HG03378 (cell line): ENCODE measurements at regions not wholly inside any gene's neighbourhood (a gene's known extent, or its start where the extent isn't known, plus 50 kb on each side); places are given as distances from the start of the nearest gene placed in this dataset.

ENCODE experiments used
- ATAC-seq: cut with Tn5 transposase; IDR thresholded peaks from one replicate; pipeline ENCODE4 v1.9.1; 2021; ENCODE audit warnings: mild to moderate bottlenecking, moderate library complexity; ENCODE audit not compliant: unreplicated experiment

DNA sequence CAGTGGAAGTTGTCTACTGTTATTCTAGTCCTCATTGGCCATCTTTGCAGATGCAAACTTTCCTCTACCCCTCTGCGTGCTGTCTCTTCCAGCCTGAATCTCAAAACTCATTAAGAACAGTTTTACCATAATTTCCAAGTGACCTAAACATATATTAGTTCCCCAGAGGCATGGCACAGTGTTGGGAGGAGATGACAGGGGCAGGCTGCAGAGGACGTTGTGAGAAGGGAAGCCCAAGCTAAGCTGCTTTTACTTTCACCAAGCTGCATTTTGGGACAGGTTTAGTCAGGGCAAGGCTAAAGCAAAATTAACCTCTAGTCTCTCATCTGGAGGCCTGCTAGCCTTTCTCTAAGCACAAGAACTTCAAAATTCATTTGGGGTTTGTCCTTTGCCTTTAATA lies 318.6 kb upstream of the SATB1 start:
- no peak for ATAC-seq

DNA sequence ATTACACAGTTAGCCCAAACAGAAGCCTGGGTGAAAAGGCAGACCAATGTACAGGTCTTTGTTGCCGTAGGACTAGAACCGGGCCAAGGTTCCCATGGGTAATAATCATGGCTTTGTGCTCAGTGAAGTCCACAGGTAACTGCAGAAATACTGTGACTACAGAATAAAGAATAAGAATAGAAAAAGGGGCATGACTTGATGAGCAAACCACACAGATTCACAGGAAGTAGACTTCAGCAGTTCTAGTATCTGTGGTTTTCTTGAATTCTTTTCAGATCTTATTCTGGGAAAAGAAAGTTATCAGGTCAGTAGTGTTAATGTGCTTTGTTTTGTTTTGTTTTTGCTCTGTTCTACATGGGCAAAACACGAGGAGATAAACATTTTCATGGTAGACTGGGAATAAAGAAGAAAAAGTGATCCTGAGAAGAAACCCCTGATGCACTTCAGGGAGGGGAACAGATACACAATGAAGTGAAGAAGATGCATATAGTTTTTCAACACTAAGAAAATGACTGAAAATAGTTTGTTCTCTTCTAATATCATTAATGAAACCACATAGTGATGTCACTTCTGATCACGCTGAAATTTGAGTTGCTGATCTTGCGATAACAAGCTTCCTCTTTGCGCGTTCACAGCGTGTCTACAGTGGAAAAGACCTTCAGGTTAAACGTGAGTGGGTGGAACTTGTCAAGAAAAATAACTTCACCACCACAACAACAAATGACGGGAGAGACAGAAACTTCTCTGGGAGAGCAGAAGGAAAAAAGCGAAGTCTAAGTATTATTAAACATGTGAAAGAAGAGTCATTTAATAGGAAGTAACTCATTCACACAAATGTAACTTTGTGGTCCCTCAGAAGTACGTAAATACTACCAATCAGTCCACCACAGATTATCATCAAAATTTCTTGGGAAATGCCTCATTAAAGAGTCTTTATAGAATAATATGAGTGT lies 315.8 kb upstream of the SATB1 start:
- ATAC-seq = peak; percentile 90

DNA sequence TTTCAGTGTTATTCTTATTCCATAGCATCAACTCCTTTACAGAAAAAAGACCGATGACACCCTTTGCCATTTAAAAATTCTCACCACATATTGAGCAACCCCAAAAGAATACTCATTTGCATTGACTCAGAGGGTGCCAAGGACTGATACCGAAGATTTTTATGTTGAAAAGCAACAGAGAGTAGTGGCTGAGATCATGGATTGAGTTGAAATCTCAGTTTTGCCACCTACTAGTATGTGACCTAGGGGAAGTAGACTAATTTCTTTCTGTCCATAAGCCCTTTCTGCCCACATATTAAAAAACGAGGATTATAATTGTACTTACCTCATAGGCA lies 313.9 kb upstream of the SATB1 start:
- ATAC-seq = no peak

DNA sequence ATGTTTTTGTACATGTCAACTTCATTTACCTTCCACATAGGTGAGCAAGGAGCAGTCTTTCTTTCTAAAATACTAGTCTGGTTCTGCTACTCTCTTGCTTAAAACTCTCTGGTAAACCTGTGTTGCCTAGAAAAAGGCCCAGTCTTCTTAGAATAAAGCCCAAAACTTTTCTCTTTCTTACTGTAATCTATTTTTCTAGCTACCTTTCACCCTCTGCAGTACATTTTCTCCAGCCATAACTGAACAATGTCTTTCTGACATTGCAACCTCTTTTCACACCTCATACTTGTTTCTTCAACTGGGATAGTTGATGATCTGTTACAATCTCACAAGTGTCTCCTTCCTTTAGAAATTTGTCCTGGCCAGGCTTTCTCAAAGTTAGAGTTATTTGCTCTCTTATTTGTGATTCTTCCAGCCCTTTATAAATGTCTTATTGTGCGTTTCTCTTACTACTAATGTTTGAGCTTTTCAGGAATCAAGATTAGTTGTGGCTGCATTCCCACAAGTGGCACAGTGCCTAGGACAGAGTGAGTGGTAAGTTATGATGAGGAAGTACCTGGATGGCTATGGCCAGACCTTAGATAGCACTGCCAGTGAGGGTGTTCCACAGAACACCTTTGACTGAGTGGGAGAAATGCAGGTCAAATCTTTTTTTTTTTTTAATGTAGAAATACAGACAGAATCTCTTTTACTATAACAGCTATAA lies 313.4 kb upstream of the SATB1 start:
- ATAC-seq = no peak

DNA sequence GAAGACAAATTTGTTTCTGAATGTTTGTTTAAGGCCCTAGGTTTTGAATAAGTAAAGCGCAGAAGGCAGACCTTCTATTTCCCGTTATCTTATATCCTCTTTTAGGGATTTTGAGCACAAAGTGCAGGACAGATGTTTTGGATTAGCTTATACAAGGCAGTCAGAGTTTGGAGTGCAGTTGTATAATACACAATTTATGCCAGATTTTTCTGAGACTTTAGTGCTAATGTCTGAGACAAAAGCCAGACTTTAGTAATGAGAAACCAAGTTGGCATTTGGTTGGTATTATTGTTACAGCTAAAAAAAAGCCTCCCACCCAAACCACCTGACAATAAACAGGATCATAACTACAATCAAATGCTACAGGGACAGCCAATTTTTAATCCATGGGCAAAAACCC lies 309.9 kb upstream of the SATB1 start:
- no peak for ATAC-seq

DNA sequence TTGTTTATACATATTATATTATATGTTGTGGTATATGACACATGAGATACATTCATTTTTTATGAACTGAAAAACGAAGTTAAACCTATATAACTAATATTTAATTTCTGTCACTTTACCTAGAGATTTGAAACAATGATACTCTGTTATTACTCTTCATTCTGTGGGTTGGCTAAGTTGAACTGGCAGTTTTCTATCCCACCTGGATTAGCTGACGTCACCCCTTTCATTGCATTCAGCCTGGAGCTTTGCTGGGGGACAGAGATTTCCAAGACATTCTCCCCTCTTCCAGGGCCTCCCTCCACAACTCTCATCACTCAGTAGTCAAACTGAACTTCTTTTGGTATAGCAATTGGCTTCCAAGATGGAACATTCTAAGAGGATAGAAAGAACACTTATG lies 309.2 kb upstream of the SATB1 start:
- ATAC-seq = no peak

DNA sequence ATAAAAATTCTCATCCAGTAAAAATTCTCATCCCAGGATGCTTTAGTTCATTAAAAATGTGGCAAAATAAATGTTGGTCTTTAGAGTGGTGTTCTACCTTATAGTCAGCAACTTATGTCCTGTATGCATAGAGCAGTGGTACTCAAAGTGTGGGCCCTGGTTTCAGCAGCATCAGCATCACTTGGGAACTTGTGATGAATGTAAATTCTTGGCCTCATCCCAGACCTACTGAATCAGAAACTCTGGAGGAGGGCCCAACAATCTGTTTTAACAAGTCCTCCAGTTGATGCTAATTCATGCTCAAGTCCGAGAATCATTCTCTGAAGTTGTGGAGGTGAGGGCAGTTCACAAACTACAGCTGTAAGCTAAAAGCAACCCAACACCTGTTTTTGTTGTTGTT lies 307.3 kb upstream of the SATB1 start:
- no peak for ATAC-seq

DNA sequence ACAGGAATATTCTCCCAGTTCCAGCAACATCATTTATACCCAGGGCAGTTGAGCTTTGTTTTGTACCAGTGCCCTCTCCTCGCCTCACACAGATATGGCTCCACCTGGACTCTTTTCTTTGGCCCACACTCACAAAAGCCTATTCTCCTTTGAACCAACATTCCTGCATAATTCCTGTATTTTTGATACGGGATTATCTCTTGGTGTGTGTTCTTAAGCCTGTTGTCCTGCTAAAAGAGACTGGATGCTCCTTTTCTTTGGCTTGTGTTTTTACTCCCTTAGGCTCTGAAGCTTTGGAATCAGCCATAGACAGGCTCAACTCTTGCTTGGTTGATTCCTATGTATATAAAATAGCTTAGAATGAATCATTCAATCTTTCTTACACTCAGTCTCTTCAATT lies 305.4 kb upstream of the SATB1 start:
- no peak for ATAC-seq

DNA sequence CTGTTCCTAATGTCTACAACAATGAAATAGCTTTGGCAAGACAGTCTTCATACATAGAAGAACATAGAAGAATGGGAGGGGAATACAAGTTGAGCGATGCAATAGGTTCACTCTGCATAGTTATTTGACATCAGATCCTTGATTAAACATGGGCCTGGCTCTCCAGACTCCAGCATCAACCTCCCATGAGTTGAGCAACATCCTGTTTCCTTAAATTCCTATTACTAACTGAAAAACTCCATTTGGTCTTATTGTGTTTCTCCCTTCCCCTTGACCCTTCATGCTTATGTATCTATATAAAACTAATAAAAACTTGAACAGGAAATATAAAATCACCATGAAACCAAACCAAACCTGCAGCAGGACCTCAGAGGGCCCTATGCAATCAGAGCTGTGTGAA lies 304.5 kb upstream of the SATB1 start:
- no peak for ATAC-seq

DNA sequence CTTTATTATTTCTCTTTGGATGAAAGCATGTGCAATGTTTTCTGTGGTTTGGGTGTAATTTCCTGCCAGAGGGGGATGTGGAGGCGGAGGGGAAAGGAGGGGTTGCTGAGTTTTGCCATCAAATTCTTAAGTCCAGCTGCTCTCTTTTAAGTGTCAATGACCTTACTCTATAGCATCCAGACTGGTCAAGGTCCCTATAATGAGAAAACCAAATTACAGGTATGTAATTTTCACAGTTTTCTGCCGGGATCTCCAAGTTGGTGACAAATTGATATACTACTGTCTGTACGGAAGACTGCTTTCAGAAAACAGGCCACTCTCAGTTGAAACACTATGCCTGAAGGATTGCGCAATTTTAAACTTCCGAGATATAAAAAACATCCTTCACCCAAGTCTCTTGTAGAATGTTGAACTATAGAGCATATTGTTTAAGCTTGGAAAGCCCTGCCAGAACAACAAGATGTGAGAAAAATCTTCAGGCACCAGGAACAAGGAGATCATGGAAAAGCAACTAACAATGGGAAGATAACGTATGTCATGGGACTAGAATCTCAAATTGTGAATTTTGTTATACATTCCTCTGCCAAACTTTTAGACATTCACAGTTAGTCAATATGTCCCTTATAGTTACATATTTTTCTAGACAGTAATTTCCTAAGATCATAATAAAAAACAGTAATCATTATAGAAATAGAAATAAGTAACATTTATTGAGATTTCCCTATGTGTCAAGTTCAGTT lies 300.7 kb upstream of the SATB1 start:
- ATAC-seq = no peak

DNA sequence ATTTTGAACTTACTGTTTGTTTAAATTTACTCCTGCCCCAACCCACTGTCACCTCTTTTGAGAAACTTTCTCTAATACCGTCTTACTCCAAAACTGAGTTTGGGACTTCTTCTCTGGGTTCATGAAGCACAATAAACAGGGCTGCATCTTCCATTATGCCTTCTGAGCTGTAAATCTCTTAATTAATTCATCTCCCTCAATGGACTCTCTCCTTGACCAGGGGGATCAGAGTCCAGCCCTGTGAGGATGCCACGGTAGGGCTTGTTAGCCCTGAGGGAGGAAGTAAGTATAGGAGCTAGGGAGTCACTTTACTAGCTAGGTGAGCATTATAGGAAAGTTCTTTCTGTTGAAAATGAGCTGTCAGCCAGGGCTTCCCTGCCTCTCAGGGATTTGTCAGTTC lies 299.3 kb upstream of the SATB1 start:
- ATAC-seq = no peak

DNA sequence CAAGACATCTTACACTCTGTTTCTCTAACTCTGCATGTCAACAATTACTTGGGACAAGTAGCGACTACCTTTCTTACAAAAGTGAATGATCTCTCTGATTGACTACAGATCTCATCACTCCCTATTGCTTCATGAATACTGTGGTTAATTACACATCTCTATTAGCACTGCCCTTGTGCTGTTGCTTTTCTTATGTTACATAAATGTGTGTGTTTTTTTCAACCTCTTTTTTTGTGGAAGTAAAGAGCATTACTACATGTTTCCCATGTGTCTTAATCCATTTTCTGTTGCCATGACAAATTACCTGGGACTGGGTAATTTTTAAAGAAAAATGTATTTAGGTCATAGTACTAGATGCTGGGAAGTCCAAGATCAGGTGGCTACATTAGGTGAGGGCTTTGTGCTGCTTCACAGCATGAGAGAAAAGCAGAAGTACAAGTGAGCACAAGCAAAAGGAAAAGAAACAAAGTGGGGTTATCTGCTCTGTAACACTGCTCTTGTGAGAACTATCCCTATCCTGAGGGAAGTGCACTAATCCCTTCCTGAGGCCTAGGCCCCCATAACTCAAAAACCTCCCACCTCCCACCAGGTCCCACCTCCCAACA lies 298.2 kb upstream of the SATB1 start:
- no peak for ATAC-seq

DNA sequence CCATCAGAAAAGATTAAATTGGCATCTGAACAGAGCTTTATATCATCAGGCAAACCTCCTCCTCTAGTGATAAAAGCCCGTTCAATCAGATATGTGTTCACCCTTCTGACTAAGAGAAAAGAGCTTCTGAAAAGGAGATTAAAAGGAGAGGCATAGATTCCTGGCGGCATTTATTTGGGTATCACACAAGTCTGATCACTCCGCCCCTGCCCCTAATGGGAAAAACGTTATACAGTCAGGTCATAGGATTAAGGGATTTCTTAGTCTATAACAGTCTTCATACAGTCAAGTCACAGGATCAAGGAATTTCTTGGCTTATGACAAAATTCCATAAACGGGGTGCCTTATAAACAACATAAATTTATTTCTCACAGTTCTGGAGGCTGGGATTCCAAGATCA lies 295.4 kb upstream of the SATB1 start:
- ATAC-seq = no peak

DNA sequence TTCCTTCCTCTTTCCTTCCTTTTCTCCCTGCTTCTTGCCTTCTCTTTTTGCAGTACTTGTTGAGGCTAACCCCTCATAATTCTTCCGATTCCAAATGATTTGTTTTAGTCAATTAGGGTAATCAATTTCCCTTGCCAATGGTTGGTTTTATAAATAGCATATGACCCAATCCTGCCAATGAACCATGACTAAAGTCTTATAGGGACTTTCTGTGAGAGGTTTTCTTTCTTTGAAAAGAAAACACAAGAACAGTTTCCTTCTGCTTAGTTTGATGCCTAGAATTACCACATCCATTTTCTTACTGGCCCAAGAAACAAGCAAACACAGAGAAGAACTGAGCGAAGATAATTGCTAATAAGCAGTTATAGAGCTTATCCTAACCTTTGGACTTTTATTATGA lies 292.5 kb upstream of the SATB1 start:
- ATAC-seq = no peak

DNA sequence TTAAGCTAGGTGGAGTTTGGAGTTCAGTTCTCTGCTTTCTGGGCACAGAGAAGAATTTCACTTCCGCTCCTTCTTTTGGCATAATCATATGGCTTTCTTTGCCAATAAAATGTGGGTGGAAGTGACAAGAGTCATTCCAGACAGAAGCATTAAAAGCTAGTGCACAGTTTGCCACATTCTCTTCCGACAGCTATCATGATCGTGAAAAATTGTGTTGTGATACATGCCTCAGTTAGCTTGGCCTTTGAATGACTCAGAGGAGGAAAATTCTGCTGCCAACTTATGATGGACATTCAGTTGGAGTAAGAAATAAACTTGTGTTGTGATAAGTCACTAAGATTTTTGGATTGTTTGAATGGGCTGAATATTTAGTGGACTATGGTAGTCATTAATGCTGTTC lies 291.7 kb upstream of the SATB1 start:
- ATAC-seq = no peak

DNA sequence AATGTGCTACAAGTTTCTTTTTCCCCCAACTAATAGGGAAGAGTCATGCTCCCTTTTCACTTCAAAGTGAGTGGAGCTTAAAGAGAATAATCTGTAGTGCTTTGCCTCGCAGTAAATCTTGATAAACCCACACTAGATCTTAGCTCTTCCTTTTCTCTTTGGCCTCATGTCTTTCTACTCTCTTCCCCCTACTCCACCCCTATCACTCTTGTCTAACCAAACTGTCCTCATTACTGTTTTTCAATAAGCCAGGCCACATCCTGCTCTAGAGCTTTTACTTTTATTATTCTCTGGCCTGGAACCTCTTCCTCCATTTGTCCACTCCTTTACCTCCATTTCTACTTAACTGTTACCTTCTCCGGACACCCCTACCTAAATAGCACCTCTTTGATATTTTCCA lies 291.0 kb upstream of the SATB1 start:
- no peak for ATAC-seq

DNA sequence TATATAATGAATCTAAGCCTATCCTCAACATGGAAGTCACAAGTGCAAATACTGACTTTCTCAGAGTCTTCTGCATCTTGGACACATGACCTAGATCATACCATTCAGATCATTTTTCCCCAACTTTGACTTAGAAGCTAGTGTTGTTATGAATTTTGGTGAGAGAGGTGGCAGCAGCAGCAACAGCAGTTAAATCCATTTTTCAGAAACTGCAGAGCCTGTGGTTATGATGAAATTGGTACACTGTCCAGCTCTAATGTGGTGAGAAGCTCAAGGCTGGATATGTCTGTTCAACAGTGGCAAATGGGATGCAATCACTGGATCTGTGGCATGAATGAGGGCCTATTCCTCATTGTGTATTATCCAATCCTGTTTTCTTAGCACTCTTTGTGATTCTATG lies 290.1 kb upstream of the SATB1 start:
- ATAC-seq = no peak

DNA sequence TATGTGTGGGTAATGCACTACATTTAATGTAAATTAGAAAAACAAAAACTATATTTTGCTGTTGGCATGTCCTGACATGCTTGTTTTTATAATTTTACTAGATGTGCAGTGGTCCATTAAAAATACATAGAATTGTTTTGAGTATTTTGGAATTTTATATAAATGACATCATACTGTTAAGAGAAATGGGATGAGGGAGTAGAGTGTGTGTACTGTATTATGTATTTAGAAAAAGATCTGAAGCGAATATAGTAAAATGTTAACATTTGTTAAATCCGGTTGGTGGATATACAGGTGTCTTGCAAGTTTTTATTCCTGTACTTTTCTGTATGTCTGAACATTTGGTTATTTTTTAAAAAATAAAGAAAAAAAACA lies 288.4 kb upstream of the SATB1 start:
- ATAC-seq = no peak

DNA sequence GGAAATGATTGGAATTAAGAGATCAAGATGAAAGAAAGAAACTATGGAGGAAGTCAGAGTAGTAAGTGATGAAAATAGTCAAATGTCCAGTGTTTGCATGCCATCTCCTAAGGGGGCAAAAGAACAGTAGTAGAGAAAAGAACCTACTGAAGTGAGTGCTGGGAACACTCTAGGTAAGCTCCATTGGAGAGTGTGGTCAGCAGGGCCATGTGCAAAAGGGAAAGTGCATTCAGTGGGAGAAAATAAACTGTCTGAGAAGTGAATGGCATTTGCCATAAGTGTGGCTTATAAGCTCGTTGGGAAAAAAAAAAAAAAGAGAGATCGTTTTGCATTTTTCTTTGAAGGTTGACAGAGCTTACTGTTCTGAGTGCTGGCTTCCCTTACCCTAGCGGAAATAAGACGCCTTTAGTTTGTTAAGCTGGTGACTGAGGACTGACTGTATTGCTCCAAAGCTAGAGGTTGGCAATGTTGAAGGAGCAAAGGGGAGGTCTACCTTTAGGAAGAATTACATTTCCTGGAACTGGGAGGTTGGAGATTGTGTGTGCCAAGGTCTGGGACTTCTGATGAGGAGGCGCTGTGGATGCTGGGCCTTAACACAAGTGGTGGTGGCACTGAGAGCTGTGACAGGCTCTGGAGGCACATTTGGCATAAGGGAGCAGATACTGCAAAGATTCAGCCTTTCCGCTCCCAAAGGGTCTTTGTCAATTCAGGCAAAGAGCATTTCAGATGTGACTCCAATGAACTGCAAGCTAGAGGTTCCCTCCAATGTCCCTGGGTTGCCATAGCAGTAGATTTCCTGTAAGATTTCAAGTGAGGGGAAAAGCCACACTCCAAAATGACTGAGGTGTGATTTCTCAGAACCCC lies 287.8 kb upstream of the SATB1 start:
- ATAC-seq = no peak

DNA sequence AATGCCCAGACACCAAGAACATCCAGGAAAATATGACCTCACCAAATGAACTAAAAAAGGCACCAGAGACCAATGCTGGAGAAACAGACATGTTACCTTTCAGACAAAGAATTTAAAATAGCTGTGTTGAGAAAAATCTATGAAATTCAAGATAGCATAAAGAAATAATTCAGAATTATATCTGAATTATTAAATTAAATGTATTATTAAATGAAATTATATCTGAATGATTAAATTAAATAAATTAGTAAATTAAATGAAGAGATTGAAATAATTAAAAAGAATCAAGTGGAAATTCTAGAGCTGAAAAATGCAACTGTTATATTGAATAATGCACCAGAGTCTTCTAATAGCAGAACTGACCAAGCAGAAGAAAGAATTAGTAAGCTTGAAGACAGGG lies 279.2 kb upstream of the SATB1 start:
- no peak for ATAC-seq

DNA sequence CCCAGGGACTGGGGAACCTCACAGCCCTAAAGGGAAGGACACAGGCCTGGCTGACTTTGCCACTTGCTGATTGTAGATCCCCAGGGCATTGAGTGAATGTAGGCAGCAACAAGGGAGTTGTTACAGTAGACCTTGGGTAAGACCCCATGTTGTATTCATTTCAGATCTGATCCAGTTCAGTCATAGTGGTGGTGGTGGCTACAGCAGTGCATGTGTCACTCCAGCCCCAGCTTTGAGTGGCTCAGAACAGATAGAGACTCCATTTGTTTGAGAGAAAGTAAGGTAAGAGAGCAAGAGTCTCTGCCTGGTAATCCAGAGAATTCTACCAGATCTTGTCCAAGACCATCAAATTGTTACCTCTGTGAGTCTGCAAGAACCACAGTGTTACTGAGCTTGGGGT lies 278.7 kb upstream of the SATB1 start:
- no peak for ATAC-seq
